AG04450 (cell line): ENCODE measurements at regions not wholly inside any gene's neighbourhood (a gene's known extent, or its start where the extent isn't known, plus 50 kb on each side); places are given as distances from the start of the nearest gene placed in this dataset.

Source experiments
- CTCF ChIA-PET: fragments of 300-600, 350-600 bp; formaldehyde crosslinking; extraction: SDS; loops from one replicate; lab custom pipeline; 2022; ENCODE audit warnings: antibody characterized with exemption, inconsistent platforms; lab: Charles Lee
- POLR2A ChIA-PET: fragments of 350-600 bp; formaldehyde crosslinking; extraction: SDS; loops from one replicate; lab custom pipeline; 2021; ENCODE audit warnings: antibody characterized with exemption, inconsistent platforms; lab: Yijun Ruan, JAX
- DNase-seq: peaks from one replicate; pipeline ENCODE4 v3.0.0-alpha.2; 2011; ENCODE audit warnings: low read depth, low spot score
- H3K27ac ChIP-seq: one replicate; pipeline ENCODE4 v1.5.1; 2012; ENCODE audit warnings: low read depth, low read length, control low read depth
- H3K27me3 ChIP-seq: one replicate; pipeline ENCODE4 v1.6.0; 2012; ENCODE audit warnings: low read length; ENCODE audit not compliant: control insufficient read depth, insufficient read depth
- H3K4me3 ChIP-seq: 2 replicates; pipeline ENCODE4 v1.5.1; 2011; ENCODE audit warnings: mild to moderate bottlenecking, low read depth, low read length, control low read depth
- H3K9me3 ChIP-seq: 2 replicates; pipeline ENCODE4 v1.5.1; 2012; ENCODE audit warnings: low read length; ENCODE audit not compliant: control insufficient read depth, insufficient read depth
- TF ChIP-seq, protein P1 (sequence below): IDR thresholded peaks from 2 replicates; pipeline ENCODE4 v1.5.1; 2011; ENCODE audit warnings: low read depth, low read length, control low read depth, inconsistent platforms

DNA sequence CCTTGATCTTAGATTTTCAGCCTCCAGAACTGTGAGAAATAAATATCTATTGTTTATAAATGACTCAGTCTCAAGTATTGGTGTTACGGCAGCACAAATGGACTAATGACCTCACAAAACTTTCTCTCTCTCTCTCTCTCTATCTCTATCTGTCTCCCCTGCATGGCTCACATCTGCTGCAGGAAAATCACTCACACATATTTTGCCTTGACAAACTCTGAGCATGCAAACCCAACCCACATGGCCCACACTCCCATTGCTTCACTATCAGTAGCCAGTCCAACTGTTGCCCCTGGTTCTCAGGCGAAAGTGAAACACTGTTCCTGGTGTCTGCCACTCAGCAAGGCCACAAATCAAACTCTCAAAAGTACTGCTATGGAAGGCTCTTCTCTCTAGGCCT is 66.4 kb upstream of the PIK3R1 start:
- TF ChIP-seq, protein P1, sequence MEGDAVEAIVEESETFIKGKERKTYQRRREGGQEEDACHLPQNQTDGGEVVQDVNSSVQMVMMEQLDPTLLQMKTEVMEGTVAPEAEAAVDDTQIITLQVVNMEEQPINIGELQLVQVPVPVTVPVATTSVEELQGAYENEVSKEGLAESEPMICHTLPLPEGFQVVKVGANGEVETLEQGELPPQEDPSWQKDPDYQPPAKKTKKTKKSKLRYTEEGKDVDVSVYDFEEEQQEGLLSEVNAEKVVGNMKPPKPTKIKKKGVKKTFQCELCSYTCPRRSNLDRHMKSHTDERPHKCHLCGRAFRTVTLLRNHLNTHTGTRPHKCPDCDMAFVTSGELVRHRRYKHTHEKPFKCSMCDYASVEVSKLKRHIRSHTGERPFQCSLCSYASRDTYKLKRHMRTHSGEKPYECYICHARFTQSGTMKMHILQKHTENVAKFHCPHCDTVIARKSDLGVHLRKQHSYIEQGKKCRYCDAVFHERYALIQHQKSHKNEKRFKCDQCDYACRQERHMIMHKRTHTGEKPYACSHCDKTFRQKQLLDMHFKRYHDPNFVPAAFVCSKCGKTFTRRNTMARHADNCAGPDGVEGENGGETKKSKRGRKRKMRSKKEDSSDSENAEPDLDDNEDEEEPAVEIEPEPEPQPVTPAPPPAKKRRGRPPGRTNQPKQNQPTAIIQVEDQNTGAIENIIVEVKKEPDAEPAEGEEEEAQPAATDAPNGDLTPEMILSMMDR: no peak
- Histone ChIP-seq H3K27ac (peak overlapping the region; percentile 35), H3K27me3 (no peaks in the 10 kb centered on the region), H3K9me3 (no peaks in the 10 kb centered on the region), H3K4me3 (no peak overlapping the region)
- DNase-seq: peak; percentile 65
- CTCF ChIA-PET: interaction anchor here (0.7 kb wide), 1 partner anchor 10 kb away, joined by 3 read pairs; no protein-coding TSS in a partner anchor
- POLR2A ChIA-PET: no interaction called here

DNA sequence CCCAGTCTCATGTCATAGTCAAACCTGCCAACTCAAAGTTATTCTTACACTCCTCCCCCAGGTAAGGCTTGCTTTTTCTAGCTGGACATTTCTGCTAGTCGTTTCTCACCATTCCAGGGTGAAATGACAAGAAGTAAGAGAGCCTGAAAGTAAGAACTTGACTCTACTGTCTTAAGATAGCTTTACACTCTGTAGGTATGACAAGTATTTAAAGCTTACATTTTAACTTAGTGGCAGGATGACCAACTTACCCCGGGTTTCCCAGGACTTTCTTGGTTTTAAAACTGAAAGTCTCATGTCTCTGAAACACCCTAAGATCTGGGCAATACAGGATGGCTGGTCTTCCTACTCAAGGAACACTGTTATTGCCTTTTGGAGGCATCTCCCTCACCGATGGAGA is 67.5 kb upstream of the PIK3R1 start:
- no peak overlapping the region for H3K4me3 ChIP-seq
- POLR2A ChIA-PET: no interaction called here
- CTCF ChIA-PET: no interaction called here

DNA sequence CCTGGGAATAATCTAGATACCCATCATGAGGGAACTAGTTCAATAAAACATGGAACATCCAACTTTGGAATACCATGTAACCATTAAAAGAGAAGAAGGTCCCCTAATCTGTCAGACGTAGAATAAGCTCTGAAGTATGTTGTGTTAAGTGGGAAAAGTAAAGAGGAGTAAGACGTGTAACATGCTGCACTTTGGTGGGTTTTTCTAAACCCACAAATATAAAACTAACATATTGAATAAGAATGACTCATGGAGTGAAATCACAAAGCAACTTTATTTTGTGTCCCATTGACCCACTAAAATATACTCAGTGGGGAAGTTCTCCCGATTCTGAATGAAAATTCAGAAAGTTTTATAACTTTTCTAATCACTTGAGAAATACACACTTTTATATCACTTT is 67.9 kb upstream of the PIK3R1 start:
- ChIA-PET CTCF (no interaction called here), POLR2A (no interaction called here)
- TF ChIP-seq, protein P1: no peak
- no peak overlapping the region for H3K4me3 ChIP-seq
- no peaks in the 10 kb centered on the region for H3K9me3 ChIP-seq
- no peaks in the 10 kb centered on the region for H3K27me3 ChIP-seq
- no peak overlapping the region for H3K27ac ChIP-seq
- no peak for DNase-seq

More for the DNA sequence above, 67.5 kb upstream of the PIK3R1 start:
- TF ChIP-seq, protein P1: no peak
- no peak for DNase-seq
- Histone ChIP-seq H3K27ac (no peak overlapping the region), H3K27me3 (no peaks in the 10 kb centered on the region), H3K9me3 (no peaks in the 10 kb centered on the region)

DNA sequence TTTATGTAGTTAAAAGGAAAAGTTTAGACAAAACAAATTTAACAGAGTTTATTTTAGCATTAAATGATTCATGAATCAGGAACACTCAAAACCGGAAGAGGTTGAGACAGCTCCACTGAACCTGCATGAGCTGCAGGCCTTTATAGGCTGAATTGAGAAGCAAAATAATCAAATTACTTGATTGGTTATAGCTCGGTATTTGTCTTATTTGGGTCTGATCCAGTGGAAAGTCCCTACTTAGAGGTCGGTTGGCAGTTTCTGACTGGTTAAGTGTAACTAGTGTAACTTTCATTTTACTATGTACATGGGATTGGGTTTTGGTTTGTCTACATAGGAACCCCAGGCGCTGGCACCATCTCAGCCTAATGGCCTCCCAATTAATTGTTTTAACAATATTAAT is 74.1 kb upstream of the PIK3R1 start:
- DNase-seq: no peak
- no peaks in the 10 kb centered on the region for H3K27me3 ChIP-seq
- H3K27ac ChIP-seq: peak overlapping the region; percentile 11
- ChIA-PET POLR2A (no interaction called here), CTCF (no interaction called here)
- H3K4me3 ChIP-seq: no peak overlapping the region
- no peaks in the 10 kb centered on the region for H3K9me3 ChIP-seq
- TF ChIP-seq, protein P1: no peak

DNA sequence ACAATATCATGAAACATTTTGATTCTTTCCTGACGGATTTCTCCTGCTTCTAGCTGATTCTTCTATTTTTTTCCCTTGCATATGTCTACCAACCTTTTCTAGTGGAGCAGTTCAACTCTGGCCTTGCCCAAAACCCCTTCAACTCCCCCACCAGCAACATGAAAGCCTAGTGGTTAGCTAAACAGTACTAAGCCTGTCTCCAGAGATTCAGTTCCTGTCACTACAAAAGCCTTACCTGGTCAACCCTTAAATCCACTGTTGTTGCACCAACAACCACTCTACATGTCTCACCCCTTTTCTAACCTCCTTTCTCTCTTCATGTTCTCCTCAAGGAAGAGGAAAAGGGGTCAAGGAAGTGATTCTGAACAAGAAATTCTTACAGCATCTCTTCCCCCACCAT is 74.8 kb upstream of the PIK3R1 start:
- no peak for DNase-seq
- no peak overlapping the region for H3K4me3 ChIP-seq
- ChIA-PET CTCF (no interaction called here), POLR2A (no interaction called here)
- no peaks in the 10 kb centered on the region for H3K9me3 ChIP-seq
- TF ChIP-seq, protein P1: no peak
- H3K27ac ChIP-seq: no peak overlapping the region
- no peaks in the 10 kb centered on the region for H3K27me3 ChIP-seq
